ENCODE measurements at regions not wholly inside any gene's neighbourhood (a gene's known extent, or its start where the extent isn't known, plus 50 kb on each side); places are given as distances from the start of the nearest gene placed in this dataset.
"Not testable (repeated sequence)": the region's sequence is repeated elsewhere in the genome, so short reads cannot be mapped to it uniquely, and the experiment has no call there.

GRCh38 chr15:31435912-31436628 lies 109.4 kb downstream of the KLF13 start:
- Mint-ChIP-seq H3K4me3 (no peak overlapping the region), H3K36me3 (no peaks in the 10 kb centered on the region), H3K4me1 (ENCODE audit: unreplicated experiment) (peaks cover 10% of the 10 kb centered on the region), H3K27me3 (peaks cover 15% of the 10 kb centered on the region), H3K9me3 (no peaks in the 10 kb centered on the region), H3K27ac (no peak overlapping the region)
- no peak for DNase-seq (ENCODE audit: extremely low spot score, unreplicated experiment)
- no peak for TF ChIP-seq CTCF (conservative IDR thresholded peaks at IDR 0.05)

- no peak for DNase-seq (ENCODE audit: extremely low spot score, unreplicated experiment)
- no peak overlapping the region for H3K27ac Mint-ChIP-seq
- peaks cover 10% of the 10 kb centered on the region for H3K4me1 Mint-ChIP-seq (ENCODE audit: unreplicated experiment)
- H3K4me3 Mint-ChIP-seq, result no peak overlapping the region
- H3K9me3 Mint-ChIP-seq, result no peaks in the 10 kb centered on the region
- TF ChIP-seq CTCF (conservative IDR thresholded peaks at IDR 0.05), result no peak
- H3K27me3 Mint-ChIP-seq, result peaks cover 20% of the 10 kb centered on the region
- H3K36me3 Mint-ChIP-seq, result no peaks in the 10 kb centered on the region
These were observed 111.1 kb downstream of the KLF13 start for GRCh38 chr15:31437686-31438085.

- Mint-ChIP-seq H3K27ac (no peak overlapping the region), H3K36me3 (no peaks in the 10 kb centered on the region), H3K4me1 (ENCODE audit: unreplicated experiment) (peaks cover 10% of the 10 kb centered on the region), H3K27me3 (peaks cover 20% of the 10 kb centered on the region), H3K9me3 (no peaks in the 10 kb centered on the region), H3K4me3 (no peak overlapping the region)
- no peak for DNase-seq (ENCODE audit: extremely low spot score, unreplicated experiment)
- TF ChIP-seq CTCF (conservative IDR thresholded peaks at IDR 0.05), result no peak
These were observed 112.1 kb downstream of the KLF13 start for GRCh38 chr15:31438601-31439265.

- Mint-ChIP-seq H3K27ac (no peak overlapping the region), H3K36me3 (no peaks in the 10 kb centered on the region), H3K27me3 (peaks cover 15% of the 10 kb centered on the region), H3K4me1 (ENCODE audit: unreplicated experiment) (peaks cover 10% of the 10 kb centered on the region), H3K9me3 (no peaks in the 10 kb centered on the region), H3K4me3 (no peak overlapping the region)
- no peak for DNase-seq (ENCODE audit: extremely low spot score, unreplicated experiment)
- TF ChIP-seq CTCF (conservative IDR thresholded peaks at IDR 0.05), result no peak
These were observed 112.7 kb downstream of the KLF13 start for GRCh38 chr15:31439328-31439727.

GRCh38 chr15:31440216-31440615 lies 113.6 kb downstream of the KLF13 start:
- Mint-ChIP-seq H3K27me3 (peaks cover 11% of the 10 kb centered on the region), H3K4me3 (peak overlapping the region; percentile 72)
- not testable (repeated sequence) for H3K9me3 Mint-ChIP-seq; H3K36me3 Mint-ChIP-seq; DNase-seq (ENCODE audit: extremely low spot score, unreplicated experiment); H3K4me1 Mint-ChIP-seq (ENCODE audit: unreplicated experiment); H3K27ac Mint-ChIP-seq

GRCh38 chr15:31440754-31441311 lies 114.2 kb downstream of the KLF13 start:
- Mint-ChIP-seq H3K27ac (no peak overlapping the region), H3K9me3 (no peaks in the 10 kb centered on the region), H3K4me1 (ENCODE audit: unreplicated experiment) (peaks cover under 1% of the 10 kb centered on the region), H3K27me3 (peaks cover 5% of the 10 kb centered on the region), H3K4me3 (peak overlapping the region; percentile 72), H3K36me3 (no peaks in the 10 kb centered on the region)
- TF ChIP-seq CTCF (conservative IDR thresholded peaks at IDR 0.05), result no peak
- no peak for DNase-seq (ENCODE audit: extremely low spot score, unreplicated experiment)

Measured in type B pancreatic cell (in vitro differentiated cells).